SK-N-SH treated with all-trans-retinoic acid at 6 μM for 48 hours (cell line): ENCODE measurements at regions not wholly inside any gene's neighbourhood (a gene's known extent, or its start where the extent isn't known, plus 50 kb on each side); places are given as distances from the start of the nearest gene placed in this dataset.

Experiments
- ARNTL ChIP-seq: fragments of 450-650 bp; formaldehyde crosslinking; IDR thresholded peaks from 2 replicates; pipeline ENCODE4 v1.5.0; 2020; ENCODE audit warnings: low read depth, mild to moderate bottlenecking, moderate library complexity, borderline replicate concordance
- GLIS3 ChIP-seq: fragments of 250-450 bp; sonication (Bioruptor Pico); IDR thresholded peaks from 2 replicates; pipeline ENCODE4 v1.5.0; 2020; ENCODE audit warnings: mild to moderate bottlenecking, moderate library complexity
- ISL1 ChIP-seq: fragments of 250-450 bp; sonication (Bioruptor Pico); IDR thresholded peaks from 2 replicates; pipeline ENCODE4 v2.1.2; 2022; ENCODE audit warnings: mild to moderate bottlenecking, moderate library complexity
- OSR1 ChIP-seq: fragments of 250-450 bp; sonication (Bioruptor Pico); IDR thresholded peaks from 2 replicates; pipeline ENCODE4 v1.8.0; 2022; ENCODE audit warnings: moderate library complexity, mild to moderate bottlenecking, inconsistent platforms
- PPARA ChIP-seq: fragments of 250-450 bp; sonication (Bioruptor Pico); IDR thresholded peaks from 2 replicates; pipeline ENCODE4 v1.5.0; 2020; ENCODE audit warnings: mild to moderate bottlenecking, borderline replicate concordance
- RARB ChIP-seq: fragments of 250-450 bp; sonication (Bioruptor Pico); IDR thresholded peaks from 2 replicates; pipeline ENCODE4 v1.8.0; 2021; ENCODE audit warnings: mild to moderate bottlenecking, moderate library complexity
- TCF4 ChIP-seq: fragments of 250-450 bp; sonication (Bioruptor Pico); IDR thresholded peaks from 2 replicates; pipeline ENCODE4 v1.8.0; 2021; ENCODE audit warnings: mild to moderate bottlenecking, moderate library complexity, borderline replicate concordance
- TOX ChIP-seq: fragments of 250-450 bp; sonication (Bioruptor Pico); IDR thresholded peaks from 2 replicates; pipeline ENCODE4 v1.8.0; 2021; ENCODE audit warnings: mild to moderate bottlenecking, moderate library complexity, borderline replicate concordance
- ZC3H10 ChIP-seq: fragments of 250-450 bp; sonication (Bioruptor Pico); IDR thresholded peaks from 2 replicates; pipeline ENCODE4 v1.5.1; 2021; ENCODE audit warnings: mild to moderate bottlenecking, moderate library complexity
- ZFP3 ChIP-seq: fragments of 250-450 bp; sonication (Bioruptor Pico); IDR thresholded peaks from 2 replicates; pipeline ENCODE4 v1.5.0; 2020; ENCODE audit warnings: mild to moderate bottlenecking, moderate library complexity
- ZNF565 ChIP-seq: fragments of 450-650 bp; formaldehyde crosslinking; conservative IDR thresholded peaks from 2 replicates; pipeline ENCODE4 v1.5.0; 2020; ENCODE audit warnings: low read depth, mild to moderate bottlenecking, moderate library complexity
- ZNF8 ChIP-seq: fragments of 450-650 bp; formaldehyde crosslinking; IDR thresholded peaks from 2 replicates; pipeline ENCODE4 v1.5.0; 2020; ENCODE audit warnings: mild to moderate bottlenecking, moderate library complexity
- TF ChIP-seq, protein P1 (sequence below): fragments of 250-450 bp; sonication (Bioruptor Pico); IDR thresholded peaks from 2 replicates; pipeline ENCODE4 v1.8.0; 2020; ENCODE audit warnings: mild to moderate bottlenecking, moderate library complexity, borderline replicate concordance
- TF ChIP-seq, protein P2 (sequence below): fragments of 250-450 bp; sonication (Bioruptor Pico); IDR thresholded peaks from 2 replicates; pipeline ENCODE4 v1.5.1; 2020; ENCODE audit warnings: low read depth, mild to moderate bottlenecking, moderate library complexity

DNA sequence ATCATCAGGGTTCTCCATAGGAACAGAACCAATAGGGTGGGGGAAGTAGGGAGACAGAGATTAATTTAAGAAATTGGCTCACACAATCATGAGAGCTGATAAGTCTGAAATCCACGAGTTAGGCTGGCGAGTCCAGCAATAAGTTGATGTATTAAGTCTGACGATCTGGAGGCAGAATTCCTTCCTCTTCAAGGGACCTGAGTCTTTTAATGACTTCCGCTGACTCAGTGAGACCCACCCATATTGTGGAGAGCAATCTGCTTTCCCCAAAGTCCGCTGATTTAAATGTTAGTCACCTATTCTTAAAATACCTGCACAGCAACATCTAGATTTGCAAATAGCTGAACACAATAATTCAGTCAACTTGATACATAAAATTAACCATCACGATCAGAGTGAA lies 97.8 kb downstream of the SPTSSA start:
- no peak for TF ChIP-seq TOX (CRISPR knock-in tag)
- TF ChIP-seq GLIS3 (CRISPR knock-in tag), result no peak
- TF ChIP-seq ISL1, result no peak
- TF ChIP-seq, protein P1, sequence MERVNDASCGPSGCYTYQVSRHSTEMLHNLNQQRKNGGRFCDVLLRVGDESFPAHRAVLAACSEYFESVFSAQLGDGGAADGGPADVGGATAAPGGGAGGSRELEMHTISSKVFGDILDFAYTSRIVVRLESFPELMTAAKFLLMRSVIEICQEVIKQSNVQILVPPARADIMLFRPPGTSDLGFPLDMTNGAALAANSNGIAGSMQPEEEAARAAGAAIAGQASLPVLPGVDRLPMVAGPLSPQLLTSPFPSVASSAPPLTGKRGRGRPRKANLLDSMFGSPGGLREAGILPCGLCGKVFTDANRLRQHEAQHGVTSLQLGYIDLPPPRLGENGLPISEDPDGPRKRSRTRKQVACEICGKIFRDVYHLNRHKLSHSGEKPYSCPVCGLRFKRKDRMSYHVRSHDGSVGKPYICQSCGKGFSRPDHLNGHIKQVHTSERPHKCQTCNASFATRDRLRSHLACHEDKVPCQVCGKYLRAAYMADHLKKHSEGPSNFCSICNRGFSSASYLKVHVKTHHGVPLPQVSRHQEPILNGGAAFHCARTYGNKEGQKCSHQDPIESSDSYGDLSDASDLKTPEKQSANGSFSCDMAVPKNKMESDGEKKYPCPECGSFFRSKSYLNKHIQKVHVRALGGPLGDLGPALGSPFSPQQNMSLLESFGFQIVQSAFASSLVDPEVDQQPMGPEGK, result no peak
- no peak for TF ChIP-seq RARB (CRISPR knock-in tag)
- no peak for TF ChIP-seq PPARA
- no peak for TF ChIP-seq OSR1 (CRISPR knock-in tag)
- TF ChIP-seq, protein P2, sequence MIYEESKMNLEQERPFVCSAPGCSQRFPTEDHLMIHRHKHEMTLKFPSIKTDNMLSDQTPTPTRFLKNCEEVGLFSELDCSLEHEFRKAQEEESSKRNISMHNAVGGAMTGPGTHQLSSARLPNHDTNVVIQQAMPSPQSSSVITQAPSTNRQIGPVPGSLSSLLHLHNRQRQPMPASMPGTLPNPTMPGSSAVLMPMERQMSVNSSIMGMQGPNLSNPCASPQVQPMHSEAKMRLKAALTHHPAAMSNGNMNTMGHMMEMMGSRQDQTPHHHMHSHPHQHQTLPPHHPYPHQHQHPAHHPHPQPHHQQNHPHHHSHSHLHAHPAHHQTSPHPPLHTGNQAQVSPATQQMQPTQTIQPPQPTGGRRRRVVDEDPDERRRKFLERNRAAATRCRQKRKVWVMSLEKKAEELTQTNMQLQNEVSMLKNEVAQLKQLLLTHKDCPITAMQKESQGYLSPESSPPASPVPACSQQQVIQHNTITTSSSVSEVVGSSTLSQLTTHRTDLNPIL, result no peak
- no peak for TF ChIP-seq ZC3H10
- TF ChIP-seq ZFP3 (CRISPR knock-in tag), result no peak
- TF ChIP-seq ARNTL, result no peak
- no peak for TF ChIP-seq ZNF565 (CRISPR knock-in tag)
- no peak for TF ChIP-seq TCF4 (CRISPR knock-in tag)
- no peak for TF ChIP-seq ZNF8
